Lung (tissue), 11 donors: ENCODE measurements at regions not wholly inside any gene's neighbourhood (a gene's known extent, or its start where the extent isn't known, plus 50 kb on each side); places are given as distances from the start of the nearest gene placed in this dataset.

Experiments
- ATAC-seq: fragments of 200-7000 bp; cut with Tn5 transposase; one replicate; pipeline ENCODE4 v1.9.1; 2020; ENCODE audit warnings: moderate number of reproducible peaks; ENCODE audit not compliant: insufficient read depth, low FRiP score
- DNase-seq, 3 donors: peaks; one replicate each; pipeline ENCODE4 v3.0.0-alpha.2; 2013 to 2017
- H3K27ac ChIP-seq, 2 donors: one replicate each; pipeline ENCODE4 v1.5.1; 2013; ENCODE audit warnings: mild to moderate bottlenecking in 2 of 2, moderate library complexity in 2 of 2, control low read depth in 1 of 2, inconsistent platforms in 1 of 2, low read depth in 1 of 2, low read length in 1 of 2
- H3K27me3 ChIP-seq, 3 donors: one replicate each; pipeline ENCODE4 v1.5.1; 2013; ENCODE audit warnings: low read length in 2 of 3; ENCODE audit not compliant: control insufficient read depth in 3 of 3, insufficient read depth in 3 of 3
- H3K36me3 ChIP-seq, 4 donors: one replicate each; pipeline ENCODE4 v1.5.1; 2013; ENCODE audit warnings: low read length in 4 of 4, mild to moderate bottlenecking in 1 of 4, moderate library complexity in 1 of 4; ENCODE audit not compliant: control insufficient read depth in 4 of 4, insufficient read depth in 4 of 4
- H3K4me1 ChIP-seq, 5 donors: one replicate each; pipeline ENCODE4 v1.5.1; 2013; ENCODE audit warnings: low read length in 5 of 5, mild to moderate bottlenecking in 2 of 5, moderate library complexity in 1 of 5; ENCODE audit not compliant: control insufficient read depth in 5 of 5, insufficient read depth in 5 of 5
- H3K4me3 ChIP-seq: one replicate; pipeline ENCODE4 v1.5.1; 2013; ENCODE audit warnings: mild to moderate bottlenecking, control low read depth, moderate library complexity
- H3K9ac ChIP-seq, 2 donors: one replicate each; pipeline ENCODE4 v1.5.1; 2013; ENCODE audit warnings: low read length in 2 of 2, control low read depth in 1 of 2; ENCODE audit not compliant: insufficient read depth in 1 of 2
- H3K9me3 ChIP-seq, 4 donors: one replicate each; pipeline ENCODE4 v1.5.1; 2013; ENCODE audit warnings: low read length in 3 of 4, mild to moderate bottlenecking in 1 of 4, moderate library complexity in 1 of 4; ENCODE audit not compliant: control insufficient read depth in 4 of 4, insufficient read depth in 3 of 4
- CTCF ChIP-seq: IDR thresholded peaks from 2 replicates; pipeline ENCODE4 v1.5.1; 2012; ENCODE audit warnings: mild to moderate bottlenecking; ENCODE audit errors: control extremely low read depth, extremely low read depth
- WGBS, 2 donors: extraction: QIAGEN DNeasy Blood & Tissue Kit; methylation state at CpG; one replicate each; pipeline ENCODE4 v1.1.7; 2013; 5-methylcytosine and 5-hydroxymethylcytosine counted together
- donor health status: control.
- donor health status: control.
- donor health status: Bipolar disorder and iron deficiency.
- donor health status: healthy.
- donor health status: DM: yes; HTN: yes; CAD: no.

- Histone ChIP-seq H3K9ac (no peak overlapping the region), H3K27me3 (no peaks in the 10 kb centered on the region), H3K36me3 (no peaks in the 10 kb centered on the region), H3K4me1 (no peaks in the 10 kb centered on the region), H3K4me3 (no peak overlapping the region), H3K27ac (no peak overlapping the region), H3K9me3 (no peaks in the 10 kb centered on the region)
- ATAC-seq (no peak), DNase-seq (no peak)
- WGBS, 2 donors: 84 to 92% methylated on average over 2 of the region's 2 CpGs
- TF ChIP-seq CTCF: no peak
These were observed 573.6 kb downstream of the TMEM182 start for GRCh38 chr2:103335403-103335802.

GRCh38 chr2:103338819-103339218 lies 577.0 kb downstream of the TMEM182 start:
- Histone ChIP-seq H3K4me3 (no peak overlapping the region), H3K27me3 (no peaks in the 10 kb centered on the region), H3K27ac (no peak overlapping the region), H3K9ac (no peak overlapping the region), H3K36me3 (no peaks in the 10 kb centered on the region), H3K9me3 (no peaks in the 10 kb centered on the region), H3K4me1 (no peaks in the 10 kb centered on the region)
- DNase-seq: no peak
- ATAC-seq: no peak
- WGBS, 2 donors: 65 to 76% methylated on average over 1 of the region's 1 CpG
- no peak for TF ChIP-seq CTCF

GRCh38 chr2:103346780-103347179 lies 584.9 kb downstream of the TMEM182 start:
- no peak for TF ChIP-seq CTCF
- no peak overlapping the region for H3K9ac ChIP-seq
- H3K36me3 ChIP-seq: no peaks in the 10 kb centered on the region
- H3K4me1 ChIP-seq: no peaks in the 10 kb centered on the region
- no peaks in the 10 kb centered on the region for H3K27me3 ChIP-seq
- DNase-seq: no peak
- ATAC-seq: no peak
- H3K9me3 ChIP-seq: peaks cover 0 to 3% (median 0%) of the 10 kb centered on the region in 4 donors
- H3K27ac ChIP-seq: no peak overlapping the region
- no peak overlapping the region for H3K4me3 ChIP-seq
- 73 to 79% methylated on average over 4 of the region's 4 CpGs for WGBS, 2 donors

GRCh38 chr2:103353774-103354173 lies 591.9 kb downstream of the TMEM182 start:
- no peaks in the 10 kb centered on the region for H3K4me1 ChIP-seq
- no peak overlapping the region for H3K4me3 ChIP-seq
- WGBS, 2 donors: 92% methylated on average over 10 of the region's 10 CpGs

More at GRCh38 chr2:103353774-103354173, 591.9 kb downstream of the TMEM182 start:
- DNase-seq: no peak
- Histone ChIP-seq H3K36me3 (no peaks in the 10 kb centered on the region), H3K27ac (no peak overlapping the region), H3K9ac (no peak overlapping the region), H3K9me3 (no peaks in the 10 kb centered on the region), H3K27me3 (no peaks in the 10 kb centered on the region)
- no peak for TF ChIP-seq CTCF
- ATAC-seq: no peak
